ENCODE measurements at regions not wholly inside any gene's neighbourhood (a gene's known extent, or its start where the extent isn't known, plus 50 kb on each side); places are given as distances from the start of the nearest gene placed in this dataset.

DNA sequence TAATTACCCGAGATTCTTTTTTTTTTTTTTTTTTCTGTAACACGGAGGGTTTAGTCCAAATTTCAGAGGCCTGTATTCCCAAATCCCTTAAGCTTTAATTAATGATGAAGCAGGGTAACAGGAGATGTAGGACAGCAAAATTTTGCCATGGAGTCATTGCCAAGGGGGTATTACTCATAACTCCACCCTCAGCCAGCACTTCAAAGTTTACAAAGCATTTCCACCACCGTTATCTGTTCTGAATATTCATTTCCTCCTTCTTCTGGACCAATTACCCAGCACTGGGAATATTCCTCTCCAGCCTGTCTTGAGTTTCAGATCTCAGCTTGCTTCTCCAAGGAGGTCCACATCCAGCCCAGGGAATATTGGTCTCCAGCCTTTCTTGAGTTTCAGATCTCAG, 747.5 kb upstream of the EEF2KMT start:
- TF ChIP-seq POLR2A (IDR thresholded peaks at IDR 0.05; ENCODE audit: low read depth, low read length) (no peak), TAF1 (IDR thresholded peaks at IDR 0.05; ENCODE audit: borderline replicate concordance, low read depth, low read length) (no peak)

Measured in GM12892 (cell line).